Pancreas (tissue), 10 donors: ENCODE measurements at regions not wholly inside any gene's neighbourhood (a gene's known extent, or its start where the extent isn't known, plus 50 kb on each side); places are given as distances from the start of the nearest gene placed in this dataset.

ENCODE experiments used
- ATAC-seq, 4 donors: fragments of 200-7000 bp; cut with Tn5 transposase; one replicate each; pipeline versions ENCODE4 v1.8.0 to v1.9.1; 2020; ENCODE audit warnings: mild to moderate bottlenecking in 4 of 4, moderate library complexity in 4 of 4
- DNase-seq, 6 donors: peaks; one replicate each; pipeline ENCODE4 v3.0.0-alpha.2; 2020
- FAIRE-seq: peaks from 2 replicates; lab custom pipeline; 2012; peaks lifted over from hg19 to GRCh38; lab: Jason Lieb, UNC
- H3K27ac ChIP-seq, 4 donors: fragments of 200-600 bp; sonication (generic); 1 replicate in 3 of 4; 2 replicates in 1 of 4; pipeline versions ENCODE4 v1.5.0 to v1.8.0; 2020
- H3K27me3 ChIP-seq, 4 donors: fragments of 200-600 bp; one replicate each; pipeline ENCODE4 v1.8.0; 2021
- H3K36me3 ChIP-seq, 3 donors: fragments of 200-600 bp; sonication (generic) in 1 of 3; one replicate each; pipeline versions ENCODE4 v1.5.0 to v1.8.0; 2020 to 2021
- H3K4me1 ChIP-seq, 3 donors: fragments of 200-600 bp; one replicate each; pipeline ENCODE4 v1.8.0; 2021
- H3K4me3 ChIP-seq, 4 donors: fragments of 200-600 bp; sonication (generic) in 2 of 4; one replicate each; pipeline versions ENCODE4 v1.5.0 to v1.8.0; 2020 to 2021
- H3K9me3 ChIP-seq, 4 donors: fragments of 200-600 bp; one replicate each; pipeline ENCODE4 v1.8.0; 2021
- CTCF ChIP-seq, 4 donors: fragments of 200-600 bp; sonication (generic) in 3 of 4; IDR thresholded peaks; one replicate each; pipeline versions ENCODE4 v1.5.0 to v1.8.0; 2021; ENCODE audit warnings: antibody characterized with exemption in 4 of 4
- WGBS, 2 donors: extraction: QIAGEN DNeasy Blood & Tissue Kit; methylation state at CpG; one replicate each; pipeline ENCODE4 v1.1.7; 2013; 5-methylcytosine and 5-hydroxymethylcytosine counted together
- intact Hi-C, 3 donors: fragments of 100-400 bp; cut with DNase I; formaldehyde crosslinking; loops; one replicate each; pipeline versions ENCODE4 v1.11.1 to v1.14.2; 2022
- donor health status: healthy with polysubstance abuse.
- donor health status: DM: no; HTN: no; CAD: no; lungs with moderate emphysema.
- donor health status: DM: no; HTN: no; CAD: no.
- donor health status: control.
- donor health status: control.
- donor health status: Bipolar disorder and iron deficiency.
- donor health status: DM: yes; HTN: yes; CAD: no.
- donor health status: DM: no; HTN: no; CAD: no.
- donor health status: DM: no; HTN: no; CAD: no.
- donor health status: DM: yes; HTN: yes; CAD: no.

GRCh38 chr4:85381968-85382367 is 93.0 kb upstream of the ARHGAP24 start:
- H3K36me3 ChIP-seq = no peaks in the 10 kb centered on the region
- H3K9me3 ChIP-seq = no peaks in the 10 kb centered on the region
- intact Hi-C loops = no loop called here
- FAIRE-seq (no peak), ATAC-seq (no peak), DNase-seq (no peak)
- WGBS, 2 donors = 78 to 92% methylated on average over 4 of the region's 4 CpGs
- TF ChIP-seq CTCF (IDR thresholded peaks at IDR 0.05) = no peak
- H3K4me3 ChIP-seq = no peak overlapping the region
- no peaks in the 10 kb centered on the region for H3K27me3 ChIP-seq
- H3K4me1 ChIP-seq = no peaks in the 10 kb centered on the region
- no peak overlapping the region for H3K27ac ChIP-seq

- TF ChIP-seq CTCF (IDR thresholded peaks at IDR 0.05) = no peak
- peaks cover 0 to 10% (median 5%) of the 10 kb centered on the region in 3 donors for H3K4me1 ChIP-seq
- 32 to 44% methylated on average over 1 of the region's 1 CpG for WGBS, 2 donors
- no peaks in the 10 kb centered on the region for H3K27me3 ChIP-seq
- H3K36me3 ChIP-seq = no peaks in the 10 kb centered on the region
- H3K4me3 ChIP-seq = no peak overlapping the region
- ATAC-seq (no peak), FAIRE-seq (no peak), DNase-seq (no peak)
- H3K27ac ChIP-seq = no peak overlapping the region
- no peaks in the 10 kb centered on the region for H3K9me3 ChIP-seq
- intact Hi-C loops = no loop called here
Measured at GRCh38 chr4:85391071-85391470, 83.9 kb upstream of the ARHGAP24 start.

- no peaks in the 10 kb centered on the region for H3K36me3 ChIP-seq
- ATAC-seq = no peak
- TF ChIP-seq CTCF (IDR thresholded peaks at IDR 0.05) = no peak
- H3K27ac ChIP-seq = no peak overlapping the region
- DNase-seq = no peak
- H3K9me3 ChIP-seq = no peaks in the 10 kb centered on the region
- WGBS, 2 donors = 70 to 72% methylated on average over 4 of the region's 4 CpGs
- H3K4me1 ChIP-seq = peaks cover 0 to 10% (median 5%) of the 10 kb centered on the region in 3 donors
- no peak overlapping the region for H3K4me3 ChIP-seq
- intact Hi-C loops = no loop called here
- H3K27me3 ChIP-seq = no peaks in the 10 kb centered on the region
- FAIRE-seq = no peak
Measured at GRCh38 chr4:85391589-85392410, 83.2 kb upstream of the ARHGAP24 start.

- intact Hi-C loops = no loop called here
Measured at GRCh38 chr4:85393201-85393600, 81.7 kb upstream of the ARHGAP24 start.

More at GRCh38 chr4:85393201-85393600, 81.7 kb upstream of the ARHGAP24 start:
- FAIRE-seq = no peak
- Histone ChIP-seq H3K4me1 (peaks cover 0 to 10% (median 5%) of the 10 kb centered on the region in 3 donors), H3K4me3 (no peak overlapping the region), H3K36me3 (no peaks in the 10 kb centered on the region), H3K27me3 (no peaks in the 10 kb centered on the region), H3K27ac (no peak overlapping the region), H3K9me3 (no peaks in the 10 kb centered on the region)
- no peak for ATAC-seq
- 92 to 93% methylated on average over 3 of the region's 3 CpGs for WGBS, 2 donors
- no peak for TF ChIP-seq CTCF (IDR thresholded peaks at IDR 0.05)
- DNase-seq = no peak
